Activated naive CD8-positive, alpha-beta T cell treated with anti-CD3 and anti-CD28 coated beads, Interleukin-2, amount 50 U/mL, for 24 hours (primary cell): ENCODE measurements at regions not wholly inside any gene's neighbourhood (a gene's known extent, or its start where the extent isn't known, plus 50 kb on each side); places are given as distances from the start of the nearest gene placed in this dataset.
"Not testable (repeated sequence)": the region's sequence is repeated elsewhere in the genome, so short reads cannot be mapped to it uniquely, and the experiment has no call there.

Experiments
- ATAC-seq: fragments of 150-1000 bp; cut with Tn5 transposase; one replicate; pipeline ENCODE4 v1.10.0; 2021
- DNase-seq: peaks from one replicate; pipeline ENCODE4 v3.0.0; 2021
- H3K27ac Mint-ChIP-seq: one replicate; pipeline ENCODE4 v1.8.0; 2021; ENCODE audit warnings: mild to moderate bottlenecking, mixed read lengths
- H3K27me3 Mint-ChIP-seq: one replicate; pipeline ENCODE4 v1.8.0; 2021; ENCODE audit warnings: mixed read lengths
- H3K36me3 Mint-ChIP-seq: one replicate; pipeline ENCODE4 v1.8.0; 2021; ENCODE audit warnings: low read depth, mixed read lengths
- H3K4me1 Mint-ChIP-seq: one replicate; pipeline ENCODE4 v1.8.0; 2021; ENCODE audit warnings: mixed read lengths
- H3K4me3 Mint-ChIP-seq: one replicate; pipeline ENCODE4 v1.8.0; 2021; ENCODE audit warnings: mild to moderate bottlenecking, moderate library complexity, mixed read lengths
- H3K9me3 Mint-ChIP-seq: one replicate; pipeline ENCODE4 v1.8.0; 2021; ENCODE audit warnings: mixed read lengths

DNA sequence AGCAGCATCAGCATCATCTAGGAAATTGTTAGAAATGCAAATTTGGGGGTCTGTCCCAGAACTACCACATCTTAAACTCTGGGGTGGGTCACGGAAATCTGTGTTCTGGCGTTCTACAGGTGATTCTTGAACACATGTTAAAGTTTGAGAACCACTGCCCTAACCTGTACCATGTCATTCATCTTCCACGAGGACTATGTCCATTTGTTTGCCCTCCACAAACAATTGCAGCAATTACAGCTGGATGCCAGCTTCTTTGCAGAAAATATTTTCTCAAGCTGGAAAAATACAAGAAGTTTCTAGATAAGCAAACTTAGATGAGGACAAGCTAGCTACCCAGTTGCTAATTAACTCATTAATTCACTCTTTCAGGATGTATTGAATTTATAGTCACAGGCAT lies 54.1 kb downstream of the MAFB start:
- Mint-ChIP-seq H3K27me3 (peaks cover 8% of the 10 kb centered on the region), H3K36me3 (no peaks in the 10 kb centered on the region), H3K27ac (no peak overlapping the region), H3K4me3 (no peak overlapping the region), H3K4me1 (no peaks in the 10 kb centered on the region), H3K9me3 (no peaks in the 10 kb centered on the region)
- ATAC-seq, result no peak
- no peak for DNase-seq

DNA sequence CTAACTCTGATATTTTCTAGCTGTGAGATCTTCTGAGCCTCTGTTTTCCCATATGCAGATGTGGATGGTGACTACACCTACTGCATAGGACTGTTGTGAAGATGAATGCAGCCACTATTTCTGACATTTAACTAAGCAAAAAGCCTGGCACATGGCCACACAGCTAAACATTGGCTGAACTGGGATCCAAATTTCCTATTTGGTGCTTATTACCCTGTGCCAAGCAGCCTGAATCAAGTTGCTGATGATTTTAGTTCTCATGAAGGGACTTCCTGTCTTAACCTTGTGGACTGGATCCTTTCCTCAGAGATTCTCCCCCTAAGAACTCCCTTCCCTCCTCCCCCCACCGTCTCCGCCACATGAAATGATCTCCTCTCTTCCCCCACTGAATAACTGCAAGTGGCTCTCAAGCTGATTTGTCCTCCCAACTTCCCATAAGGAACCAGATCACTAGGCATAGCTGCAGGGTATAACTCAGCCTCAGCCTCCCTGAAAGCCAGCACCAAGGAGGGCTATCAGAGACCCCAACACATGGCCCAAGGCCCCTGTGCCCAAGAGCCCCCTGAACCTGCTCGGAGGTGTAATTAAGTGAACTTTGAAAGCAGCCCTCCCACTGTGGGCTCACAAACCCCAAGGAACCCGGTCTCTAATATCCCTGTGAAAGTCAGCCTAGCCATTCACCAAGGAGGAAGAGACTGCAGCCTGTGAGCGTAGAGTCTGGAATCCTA lies 55.7 kb downstream of the MAFB start:
- ATAC-seq (no peak), DNase-seq (no peak)
- no peaks in the 10 kb centered on the region for H3K4me1 Mint-ChIP-seq
- no peak overlapping the region for H3K27ac Mint-ChIP-seq
- H3K27me3 Mint-ChIP-seq, result peaks cover 3% of the 10 kb centered on the region
- no peaks in the 10 kb centered on the region for H3K9me3 Mint-ChIP-seq
- H3K36me3 Mint-ChIP-seq, result no peaks in the 10 kb centered on the region
- H3K4me3 Mint-ChIP-seq, result no peak overlapping the region

DNA sequence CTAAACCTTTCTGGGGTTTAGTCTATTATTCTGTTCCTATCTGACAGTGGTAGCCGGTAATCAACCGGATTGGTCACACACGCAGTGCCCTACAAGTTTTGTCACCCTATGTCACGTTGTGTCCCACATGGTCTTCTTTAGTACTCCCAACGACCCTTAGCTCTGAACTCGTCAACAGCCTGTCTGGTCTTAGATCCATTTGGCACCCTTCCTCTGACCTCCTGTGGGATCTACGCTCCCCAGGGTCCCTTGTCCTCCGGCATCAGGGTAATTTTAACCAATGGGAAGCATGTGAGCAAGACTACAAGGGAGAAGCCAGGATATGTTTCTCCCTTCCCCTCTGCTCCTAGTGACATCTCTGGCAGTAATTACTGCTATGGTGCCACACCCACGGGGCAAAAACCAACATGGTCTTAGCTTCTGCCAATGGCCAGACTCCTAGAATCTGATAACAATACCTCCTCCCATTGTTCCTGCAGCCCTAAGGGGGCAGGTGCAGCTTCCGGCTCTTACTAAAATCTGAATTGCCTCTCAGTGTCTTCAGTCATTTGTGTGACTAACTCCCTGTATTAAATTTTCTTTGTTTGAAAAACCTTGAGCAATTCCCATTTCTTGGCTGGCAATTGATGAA lies 56.6 kb downstream of the MAFB start:
- H3K4me1 Mint-ChIP-seq, result no peaks in the 10 kb centered on the region
- no peak for ATAC-seq
- no peaks in the 10 kb centered on the region for H3K36me3 Mint-ChIP-seq
- no peak for DNase-seq
- peaks cover under 1% of the 10 kb centered on the region for H3K9me3 Mint-ChIP-seq
- H3K27me3 Mint-ChIP-seq, result no peaks in the 10 kb centered on the region
- no peak overlapping the region for H3K27ac Mint-ChIP-seq
- no peak overlapping the region for H3K4me3 Mint-ChIP-seq

DNA sequence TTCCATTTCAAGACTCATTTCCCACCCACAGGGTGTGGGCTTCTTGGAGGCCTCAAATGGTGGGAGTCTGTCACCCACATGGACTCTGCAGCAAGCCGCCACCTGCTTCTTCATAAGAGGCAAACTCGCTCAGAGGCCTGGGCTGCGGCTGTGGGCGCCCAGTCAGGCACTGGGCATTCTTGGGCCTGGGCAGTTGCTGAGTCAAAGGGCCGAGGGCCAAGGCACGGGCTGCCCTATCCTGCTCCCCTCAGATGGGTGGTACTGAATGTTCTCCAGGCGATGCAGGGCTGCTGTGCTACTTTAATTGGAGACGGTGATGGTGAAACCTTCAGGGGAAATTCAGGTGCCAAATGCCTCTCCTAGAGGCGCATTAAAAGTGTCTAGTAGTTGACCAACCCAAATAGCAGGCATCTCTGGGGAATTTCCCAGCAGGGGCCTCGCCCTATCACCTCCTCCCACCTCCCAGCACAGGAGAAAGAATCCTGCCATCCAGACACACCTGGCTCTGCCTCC lies 57.9 kb downstream of the MAFB start:
- H3K4me3 Mint-ChIP-seq, result no peak overlapping the region
- no peaks in the 10 kb centered on the region for H3K36me3 Mint-ChIP-seq
- H3K27me3 Mint-ChIP-seq, result no peaks in the 10 kb centered on the region
- no peaks in the 10 kb centered on the region for H3K4me1 Mint-ChIP-seq
- ATAC-seq (no peak), DNase-seq (no peak)
- no peak overlapping the region for H3K27ac Mint-ChIP-seq
- H3K9me3 Mint-ChIP-seq, result peaks cover 9% of the 10 kb centered on the region

DNA sequence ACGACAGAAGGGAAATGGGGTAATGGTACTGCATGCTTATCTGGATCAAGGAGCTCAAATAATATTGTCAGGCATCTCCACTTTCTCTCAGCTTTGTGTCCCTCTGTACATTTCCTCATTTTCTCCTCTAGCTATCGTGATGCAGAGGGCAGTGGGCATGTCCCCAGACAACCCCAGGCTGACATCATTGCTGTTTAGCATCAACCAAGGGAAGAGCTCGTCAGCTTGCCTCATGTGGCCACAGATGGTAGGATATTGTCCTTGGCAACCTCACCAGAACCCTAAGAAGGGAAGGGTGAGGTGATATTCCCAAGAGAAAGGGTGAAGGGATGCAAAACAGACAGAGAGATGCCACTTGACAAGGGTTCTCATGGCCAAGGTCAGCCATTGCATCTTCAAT lies 58.3 kb downstream of the MAFB start:
- ATAC-seq (no peak), DNase-seq (no peak)
- Mint-ChIP-seq H3K9me3 (peaks cover 13% of the 10 kb centered on the region), H3K4me3 (no peak overlapping the region), H3K27ac (no peak overlapping the region), H3K27me3 (no peaks in the 10 kb centered on the region), H3K36me3 (no peaks in the 10 kb centered on the region), H3K4me1 (no peaks in the 10 kb centered on the region)

DNA sequence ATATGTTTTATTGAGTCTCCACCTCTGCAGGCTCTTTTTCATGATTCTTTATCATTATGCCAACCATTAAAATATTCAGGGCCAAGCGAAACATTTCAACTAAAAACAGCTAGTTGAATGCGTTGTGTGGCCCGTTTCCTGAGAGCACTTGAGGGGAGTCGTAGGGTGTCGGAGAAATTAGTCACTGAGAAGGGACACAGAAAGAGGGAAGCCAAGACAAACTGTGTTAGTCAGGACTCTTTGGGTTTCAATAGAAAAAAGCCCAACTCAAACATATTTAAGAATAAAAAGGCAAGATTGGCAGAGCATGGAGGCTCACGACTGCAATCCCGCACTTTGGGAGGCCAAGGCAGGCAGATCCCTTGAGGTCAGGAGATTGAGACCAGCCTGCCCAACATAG lies 58.9 kb downstream of the MAFB start:
- peaks cover 14% of the 10 kb centered on the region for H3K9me3 Mint-ChIP-seq
- DNase-seq (no peak), ATAC-seq (no peak)
- no peaks in the 10 kb centered on the region for H3K4me1 Mint-ChIP-seq
- H3K27me3 Mint-ChIP-seq, result no peaks in the 10 kb centered on the region
- H3K27ac Mint-ChIP-seq, result no peak overlapping the region
- no peaks in the 10 kb centered on the region for H3K36me3 Mint-ChIP-seq
- no peak overlapping the region for H3K4me3 Mint-ChIP-seq

DNA sequence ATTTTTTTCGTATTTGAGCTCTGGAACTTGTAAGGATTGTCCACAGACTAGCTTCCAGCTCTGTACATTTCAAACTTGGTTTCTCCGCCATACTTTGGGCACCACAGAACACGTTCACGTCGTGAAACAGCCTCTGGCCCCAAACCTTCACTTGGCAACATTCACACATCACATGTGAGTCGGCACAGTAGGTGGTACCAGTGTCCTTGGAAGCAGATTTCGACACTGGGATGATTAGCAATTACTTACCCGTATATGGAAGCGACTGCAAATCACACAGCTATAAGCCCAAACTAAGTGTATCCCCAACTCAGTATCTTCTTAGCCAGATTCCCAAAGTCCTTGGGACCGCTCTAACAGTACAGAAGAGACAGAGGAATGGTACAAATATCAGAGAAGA lies 60.2 kb downstream of the MAFB start:
- no peak for ATAC-seq
- no peaks in the 10 kb centered on the region for H3K27me3 Mint-ChIP-seq
- no peak overlapping the region for H3K4me3 Mint-ChIP-seq

DNA sequence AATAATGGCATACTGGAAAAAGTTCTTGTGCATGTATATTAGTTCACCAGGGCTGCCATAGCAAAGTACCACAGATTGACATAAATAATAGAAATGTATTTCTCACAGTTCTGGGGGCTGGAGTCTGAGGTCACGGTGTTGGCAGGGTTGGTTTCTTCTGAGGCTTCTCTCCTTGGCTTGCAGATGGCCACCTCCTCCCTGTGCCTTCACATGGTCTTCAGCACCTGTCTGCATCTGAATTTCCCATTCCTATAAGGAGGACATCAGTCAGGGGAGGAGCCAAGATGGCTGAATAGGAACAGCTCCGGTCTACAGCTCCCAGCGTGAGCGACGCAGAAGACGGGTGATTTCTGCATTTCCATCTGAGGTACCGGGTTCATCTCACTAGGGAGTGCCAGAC lies 70.0 kb downstream of the MAFB start:
- H3K4me3 Mint-ChIP-seq, H3K9me3 Mint-ChIP-seq, DNase-seq, ATAC-seq, H3K4me1 Mint-ChIP-seq, H3K36me3 Mint-ChIP-seq, H3K27me3 Mint-ChIP-seq, H3K27ac Mint-ChIP-seq: not testable (repeated sequence)

More for the DNA sequence above, 60.2 kb downstream of the MAFB start:
- no peak for DNase-seq
- Mint-ChIP-seq H3K36me3 (no peaks in the 10 kb centered on the region), H3K4me1 (no peaks in the 10 kb centered on the region), H3K9me3 (peaks cover 14% of the 10 kb centered on the region), H3K27ac (no peak overlapping the region)

DNA sequence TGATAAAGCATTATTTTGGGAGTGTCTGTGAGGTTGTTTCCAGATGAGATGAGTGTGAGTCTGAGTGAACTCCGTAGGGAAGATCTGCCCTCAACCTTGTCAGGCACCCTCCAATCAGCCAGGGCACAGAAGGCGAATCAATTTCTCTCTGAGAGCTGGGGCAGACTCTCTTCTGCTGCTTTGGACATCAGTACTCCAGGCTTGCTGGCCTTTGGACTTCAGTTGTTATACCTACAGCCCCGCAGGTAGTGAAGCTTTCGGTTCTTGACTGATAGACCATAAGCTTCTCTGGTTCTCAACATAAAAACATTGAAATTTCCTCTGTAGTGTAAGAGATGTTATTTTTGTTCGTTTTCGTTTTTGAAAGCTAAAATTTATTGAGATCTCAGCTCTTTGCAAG lies 71.4 kb downstream of the MAFB start:
- DNase-seq (no peak), ATAC-seq (no peak)
- Mint-ChIP-seq H3K4me3 (no peak overlapping the region), H3K36me3 (no peaks in the 10 kb centered on the region), H3K27me3 (peaks cover 8% of the 10 kb centered on the region), H3K27ac (no peak overlapping the region), H3K9me3 (no peaks in the 10 kb centered on the region), H3K4me1 (no peaks in the 10 kb centered on the region)

DNA sequence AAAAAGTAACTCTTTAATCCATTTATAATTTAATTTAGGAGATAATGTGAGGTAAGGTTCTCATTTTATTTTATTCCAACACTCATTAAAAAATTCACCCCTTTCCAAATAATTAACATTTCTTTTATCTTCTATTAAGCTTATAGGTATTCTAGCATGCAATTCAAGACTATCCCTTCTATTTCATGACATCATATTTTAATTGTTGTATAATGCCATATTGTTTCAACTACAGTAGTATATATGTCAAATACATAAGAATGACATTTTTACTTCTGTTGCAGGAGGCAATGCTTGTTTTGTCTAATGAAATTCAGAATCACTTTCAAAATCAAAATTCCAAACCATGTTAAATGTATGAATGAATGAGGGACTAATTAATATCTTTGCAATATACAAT lies 76.2 kb downstream of the MAFB start:
- DNase-seq (no peak), ATAC-seq (no peak)
- Mint-ChIP-seq H3K4me1 (no peaks in the 10 kb centered on the region), H3K27me3 (peaks cover 17% of the 10 kb centered on the region), H3K36me3 (no peaks in the 10 kb centered on the region), H3K9me3 (no peaks in the 10 kb centered on the region), H3K27ac (no peak overlapping the region), H3K4me3 (no peak overlapping the region)

DNA sequence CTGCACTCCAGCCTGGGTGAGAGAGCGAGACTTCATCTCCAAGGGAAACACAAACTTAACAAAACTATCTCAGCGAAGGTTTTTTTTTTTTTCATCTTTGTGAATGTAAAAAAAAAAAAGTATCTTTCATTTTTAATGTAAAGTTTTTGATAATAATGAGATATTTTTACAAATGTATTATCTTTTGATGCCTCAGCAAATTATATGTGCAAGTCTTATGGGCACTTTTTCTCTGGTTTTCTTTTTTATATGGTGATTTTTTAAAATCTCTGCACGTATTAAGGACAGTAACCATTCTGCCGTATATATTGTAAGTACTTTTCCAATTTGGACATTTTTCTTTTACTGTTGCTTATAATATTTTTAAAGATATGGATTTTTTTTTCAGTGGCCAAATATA lies 76.8 kb downstream of the MAFB start:
- no peak for ATAC-seq
- no peaks in the 10 kb centered on the region for H3K4me1 Mint-ChIP-seq
- H3K36me3 Mint-ChIP-seq, result no peaks in the 10 kb centered on the region
- no peak overlapping the region for H3K27ac Mint-ChIP-seq
- peaks cover 13% of the 10 kb centered on the region for H3K27me3 Mint-ChIP-seq
- H3K9me3 Mint-ChIP-seq, result no peaks in the 10 kb centered on the region
- DNase-seq, result no peak
- H3K4me3 Mint-ChIP-seq, result no peak overlapping the region

DNA sequence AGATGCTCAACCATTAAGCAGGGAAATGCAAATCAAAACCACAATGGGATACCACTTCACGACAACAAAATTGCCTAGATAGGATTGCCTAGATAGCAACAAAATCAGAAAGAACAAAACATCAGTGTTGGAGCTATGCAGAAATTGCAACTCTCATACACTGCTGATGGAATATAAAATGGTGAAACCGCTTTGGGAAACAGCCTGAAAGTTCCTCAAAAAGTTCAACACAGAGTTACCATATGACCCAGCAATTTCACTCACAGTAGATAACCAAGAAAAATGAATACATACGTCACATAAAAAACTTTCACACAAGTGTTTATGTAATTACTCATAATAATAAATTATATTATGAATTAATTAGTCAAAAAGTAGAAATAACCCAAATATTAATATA lies 78.3 kb downstream of the MAFB start:
- no peak for DNase-seq
- Mint-ChIP-seq H3K27me3 (peaks cover 11% of the 10 kb centered on the region), H3K4me3 (no peak overlapping the region), H3K27ac (no peak overlapping the region), H3K4me1 (no peaks in the 10 kb centered on the region), H3K9me3 (no peaks in the 10 kb centered on the region), H3K36me3 (no peaks in the 10 kb centered on the region)
- no peak for ATAC-seq

DNA sequence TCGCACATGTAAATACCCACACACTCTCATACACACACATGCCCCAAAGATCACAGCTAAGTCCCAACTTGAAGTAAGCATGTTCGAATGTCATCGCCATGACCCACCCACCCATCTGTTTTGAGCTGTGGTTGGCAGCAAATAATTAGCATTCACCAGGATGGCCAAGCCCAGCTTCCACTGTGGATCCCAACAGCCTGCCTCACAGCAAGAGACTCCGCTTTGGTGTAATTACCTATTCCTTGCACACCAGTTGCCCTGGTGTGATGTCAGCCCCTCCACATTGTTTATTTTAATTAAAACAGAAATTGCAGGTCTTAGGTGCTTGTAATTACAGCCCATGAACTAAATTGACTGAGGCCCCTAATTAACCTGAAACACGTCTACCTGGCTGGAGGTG lies 81.1 kb downstream of the MAFB start:
- ATAC-seq (no peak), DNase-seq (no peak)
- peaks cover 11% of the 10 kb centered on the region for H3K27me3 Mint-ChIP-seq
- no peak overlapping the region for H3K27ac Mint-ChIP-seq
- H3K4me3 Mint-ChIP-seq, result no peak overlapping the region
- H3K9me3 Mint-ChIP-seq, result no peaks in the 10 kb centered on the region
- no peaks in the 10 kb centered on the region for H3K4me1 Mint-ChIP-seq
- H3K36me3 Mint-ChIP-seq, result no peaks in the 10 kb centered on the region

DNA sequence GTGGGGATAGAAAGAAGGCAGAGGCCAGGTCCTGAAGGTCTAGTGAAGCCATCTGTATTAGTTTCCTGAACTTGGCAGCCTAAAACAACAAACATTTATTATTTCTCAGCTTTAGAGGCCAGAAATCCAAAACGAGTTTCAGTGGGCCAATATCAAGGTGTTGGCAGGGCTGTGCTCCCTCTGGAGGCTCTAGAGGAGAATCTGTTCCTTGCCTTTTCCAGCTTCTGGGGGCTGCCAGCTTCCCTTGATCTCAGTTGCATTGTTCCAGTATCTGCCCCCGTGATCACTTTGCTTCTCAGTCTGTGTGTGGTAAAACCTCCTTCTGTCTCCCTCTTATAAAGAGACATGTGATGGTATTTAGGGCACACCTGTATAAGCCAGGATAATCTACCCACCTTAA lies 82.4 kb downstream of the MAFB start:
- Mint-ChIP-seq H3K27ac (no peak overlapping the region), H3K27me3 (peaks cover 11% of the 10 kb centered on the region), H3K9me3 (no peaks in the 10 kb centered on the region), H3K4me1 (no peaks in the 10 kb centered on the region), H3K4me3 (no peak overlapping the region), H3K36me3 (no peaks in the 10 kb centered on the region)
- DNase-seq (no peak), ATAC-seq (no peak)

DNA sequence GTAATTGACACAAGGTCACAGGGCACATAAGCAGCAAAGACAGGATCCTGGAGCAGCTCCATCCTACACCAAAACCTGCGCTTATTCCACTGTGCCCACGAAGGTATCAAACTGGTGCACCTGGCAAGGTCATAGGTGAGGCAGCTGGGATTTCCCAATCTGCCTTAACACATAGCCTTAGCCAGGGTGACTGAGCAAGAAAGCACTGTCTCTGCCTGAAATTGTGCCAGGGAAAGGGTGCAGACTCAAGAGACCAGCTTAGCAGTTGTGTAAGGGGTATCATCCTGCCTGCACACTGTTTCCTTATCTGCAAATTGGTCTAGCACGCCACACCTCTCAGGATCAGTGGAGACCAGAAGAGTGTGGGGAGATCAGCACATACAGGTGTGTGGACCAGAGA lies 82.8 kb downstream of the MAFB start:
- H3K27ac Mint-ChIP-seq, result no peak overlapping the region
- H3K27me3 Mint-ChIP-seq, result peaks cover 11% of the 10 kb centered on the region
- no peak for ATAC-seq
- DNase-seq, result no peak
- H3K4me3 Mint-ChIP-seq, result no peak overlapping the region
- no peaks in the 10 kb centered on the region for H3K4me1 Mint-ChIP-seq
- H3K9me3 Mint-ChIP-seq, result no peaks in the 10 kb centered on the region
- H3K36me3 Mint-ChIP-seq, result no peaks in the 10 kb centered on the region
